ENCODE measurements at regions not wholly inside any gene's neighbourhood (a gene's known extent, or its start where the extent isn't known, plus 50 kb on each side); places are given as distances from the start of the nearest gene placed in this dataset.

GRCh38 chr4:148737061-148737770, 295.0 kb upstream of the NR3C2 start:
- no peak for DNase-seq (ENCODE audit: low read depth)
- H3K4me3 ChIP-seq (ENCODE audit: low read depth, low read length) = no peak overlapping the region
- no peak for TF ChIP-seq CTCF (IDR thresholded peaks at IDR 0.05; ENCODE audit: insufficient read depth, low read length)

- no peak for DNase-seq (ENCODE audit: low read depth)
- TF ChIP-seq CTCF (IDR thresholded peaks at IDR 0.05; ENCODE audit: insufficient read depth, low read length) = no peak
- H3K4me3 ChIP-seq (ENCODE audit: low read depth, low read length) = no peak overlapping the region
Observed at GRCh38 chr4:148735432-148736155, 293.4 kb upstream of the NR3C2 start.

- no peak for DNase-seq (ENCODE audit: low read depth)
- no peak overlapping the region for H3K4me3 ChIP-seq (ENCODE audit: low read depth, low read length)
- no peak for TF ChIP-seq CTCF (IDR thresholded peaks at IDR 0.05; ENCODE audit: insufficient read depth, low read length)
Observed at GRCh38 chr4:148730766-148731165, 288.6 kb upstream of the NR3C2 start.

GRCh38 chr4:148730082-148730640, 287.9 kb upstream of the NR3C2 start:
- TF ChIP-seq CTCF (IDR thresholded peaks at IDR 0.05; ENCODE audit: insufficient read depth, low read length) = no peak
- H3K4me3 ChIP-seq (ENCODE audit: low read depth, low read length) = no peak overlapping the region
- DNase-seq (ENCODE audit: low read depth) = no peak

- no peak overlapping the region for H3K4me3 ChIP-seq (ENCODE audit: low read depth, low read length)
- no peak for DNase-seq (ENCODE audit: low read depth)
- TF ChIP-seq CTCF (IDR thresholded peaks at IDR 0.05; ENCODE audit: insufficient read depth, low read length) = no peak
Observed at GRCh38 chr4:148717988-148718387, 275.8 kb upstream of the NR3C2 start.

- H3K4me3 ChIP-seq (ENCODE audit: low read depth, low read length) = no peak overlapping the region
- no peak for DNase-seq (ENCODE audit: low read depth)
- TF ChIP-seq CTCF (IDR thresholded peaks at IDR 0.05; ENCODE audit: insufficient read depth, low read length) = no peak
Observed at GRCh38 chr4:148716431-148717052, 274.3 kb upstream of the NR3C2 start.

Data from fibroblast of the aortic adventitia (primary cell).